IMR-90 (cell line): ENCODE measurements at regions not wholly inside any gene's neighbourhood (a gene's known extent, or its start where the extent isn't known, plus 50 kb on each side); places are given as distances from the start of the nearest gene placed in this dataset.

Experiments used
- ATAC-seq: fragments of 200-7000 bp; cut with Tn5 transposase; 2 replicates; pipeline ENCODE4 v1.9.1; 2020; ENCODE audit warnings: low read depth, mild to moderate bottlenecking, moderate library complexity
- BruUV-seq: library from RNA; stranded (reverse); fragments of 400-500 nt; replicated peaks from 2 replicates; lab custom pipeline; 2021; lab: Mats Ljungman, UMichigan
- CTCF ChIA-PET: fragments of 300-600 bp; formaldehyde crosslinking; extraction: SDS; loops from one replicate; lab custom pipeline; 2021; ENCODE audit warnings: antibody characterized with exemption; lab: Yijun Ruan, JAX
- POLR2A ChIA-PET: fragments of 300-600 bp; sonication (Branson Sonifier 250); formaldehyde crosslinking; loops from one replicate; lab custom pipeline; 2022; ENCODE audit warnings: antibody characterized with exemption; ENCODE audit not compliant: unreplicated experiment; lab: Charles Lee
- DNase-seq: peaks from one replicate; pipeline ENCODE4 v3.0.0; 2013
- H2AFZ ChIP-seq: replicated peaks from 2 replicates; pipeline ENCODE3; 2013; ENCODE audit warnings: low read length, mild to moderate bottlenecking; ENCODE audit not compliant: poor library complexity
- H2AK5ac ChIP-seq: 2 replicates; pipeline ENCODE4 v1.6.1; 2013; ENCODE audit warnings: low read depth, low read length, inconsistent platforms
- H2AK9ac ChIP-seq: replicated peaks from 2 replicates; pipeline ENCODE3; 2013; ENCODE audit warnings: mild to moderate bottlenecking, low read depth, low read length, moderate library complexity; ENCODE audit not compliant: poor library complexity
- H2BK120ac ChIP-seq: 2 replicates; pipeline ENCODE4 v1.6.1; 2013; ENCODE audit warnings: low read depth, low read length, inconsistent platforms
- H2BK15ac ChIP-seq: 3 replicates; pipeline ENCODE4 v1.6.1; 2013; ENCODE audit warnings: low read depth, low read length, inconsistent platforms
- H2BK20ac ChIP-seq: 2 replicates; pipeline ENCODE4 v1.6.1; 2013; ENCODE audit warnings: low read depth, mild to moderate bottlenecking, inconsistent platforms, low read length, moderate library complexity
- H2BK5ac ChIP-seq: 2 replicates; pipeline ENCODE4 v1.6.1; 2013; ENCODE audit warnings: mild to moderate bottlenecking, low read depth, low read length, inconsistent platforms; ENCODE audit not compliant: poor library complexity, severe bottlenecking
- H3K14ac ChIP-seq: replicated peaks from 2 replicates; pipeline ENCODE4 v1.6.1; 2013; ENCODE audit warnings: low read depth, low read length, inconsistent platforms
- H3K18ac ChIP-seq: 2 replicates; pipeline ENCODE4 v1.6.1; 2013; ENCODE audit warnings: low read depth, low read length, control low read depth
- H3K23ac ChIP-seq: 2 replicates; pipeline ENCODE4 v1.6.1; 2013; ENCODE audit warnings: low read depth, low read length, inconsistent platforms
- H3K27ac ChIP-seq: 2 replicates; pipeline ENCODE4 v1.5.1; 2013; ENCODE audit warnings: mild to moderate bottlenecking, control low read depth, low read length; ENCODE audit not compliant: insufficient read depth
- H3K27me3 ChIP-seq: 2 replicates; pipeline ENCODE4 v1.6.1; 2013; ENCODE audit warnings: low read length; ENCODE audit not compliant: control insufficient read depth, insufficient read depth
- H3K36me3 ChIP-seq: 2 replicates; pipeline ENCODE4 v1.6.1; 2013; ENCODE audit warnings: low read length, mixed read lengths; ENCODE audit not compliant: control insufficient read depth, insufficient read depth
- H3K4ac ChIP-seq: 2 replicates; pipeline ENCODE4 v1.6.1; 2013; ENCODE audit warnings: low read depth, low read length, inconsistent platforms
- H3K4me1 ChIP-seq: 2 replicates; pipeline ENCODE4 v1.6.1; 2013; ENCODE audit warnings: low read length, mixed read lengths; ENCODE audit not compliant: control insufficient read depth, insufficient read depth
- H3K4me2 ChIP-seq: 2 replicates; pipeline ENCODE4 v1.6.1; 2013; ENCODE audit warnings: low read depth, mild to moderate bottlenecking, control low read depth, low read length, moderate library complexity
- H3K4me3 ChIP-seq: 2 replicates; pipeline ENCODE4 v1.5.1; 2013; ENCODE audit warnings: low read depth, mild to moderate bottlenecking, control low read depth, low read length, moderate library complexity; ENCODE audit not compliant: insufficient read depth
- H3K56ac ChIP-seq: 2 replicates; pipeline ENCODE4 v1.6.1; 2013; ENCODE audit warnings: low read length, inconsistent platforms; ENCODE audit not compliant: insufficient read depth; ENCODE audit errors: extremely low read depth
- H3K79me1 ChIP-seq, 2 experiments: 2 replicates each; pipeline ENCODE4 v1.6.1; 2013; ENCODE audit warnings: low read length in 2 of 2, inconsistent platforms in 1 of 2, low read depth in 1 of 2
- H3K9ac ChIP-seq: 2 replicates; pipeline ENCODE4 v1.6.1; 2013; ENCODE audit warnings: low read depth, low read length, control low read depth
- H3K9me1 ChIP-seq: 2 replicates; pipeline ENCODE4 v1.6.1; 2013; ENCODE audit warnings: low read length, inconsistent platforms; ENCODE audit not compliant: insufficient read depth
- H3K9me3 ChIP-seq: 2 replicates; pipeline ENCODE4 v1.6.1; 2013; ENCODE audit warnings: low read length; ENCODE audit not compliant: control insufficient read depth, insufficient read depth
- H4K20me1 ChIP-seq: 2 replicates; pipeline ENCODE4 v1.6.1; 2013; ENCODE audit warnings: low read length, inconsistent platforms; ENCODE audit not compliant: insufficient read depth
- H4K5ac ChIP-seq: 2 replicates; pipeline ENCODE4 v1.6.1; 2013; ENCODE audit warnings: mild to moderate bottlenecking, low read depth, low read length, control low read depth
- H4K8ac ChIP-seq, 2 experiments: 2 replicates each; pipeline ENCODE4 v1.6.1; 2013; ENCODE audit warnings: low read depth in 2 of 2, low read length in 2 of 2, control low read depth in 1 of 2, inconsistent platforms in 1 of 2
- H4K91ac ChIP-seq: 2 replicates; pipeline ENCODE4 v1.6.1; 2013; ENCODE audit warnings: low read depth, low read length, inconsistent platforms; ENCODE audit not compliant: insufficient read depth
- BHLHE40 ChIP-seq: fragments of 150-350 bp; IDR thresholded peaks from 2 replicates; pipeline ENCODE4 v1.6.1; 2016; ENCODE audit warnings: mild to moderate bottlenecking, low read depth, low read length
- ELK1 ChIP-seq: fragments of 150-350 bp; IDR thresholded peaks from 2 replicates; pipeline ENCODE4 v1.6.1; 2016; ENCODE audit warnings: low read depth, mild to moderate bottlenecking, low read length, moderate library complexity, borderline replicate concordance
- FOS ChIP-seq: fragments of 150-350 bp; IDR thresholded peaks from 2 replicates; pipeline ENCODE4 v1.6.1; 2016; ENCODE audit warnings: low read depth, low read length
- MXI1 ChIP-seq: IDR thresholded peaks from 2 replicates; pipeline ENCODE4 v1.6.1; 2012; ENCODE audit warnings: low read depth, mild to moderate bottlenecking, low read length, moderate library complexity, borderline replicate concordance
- NFE2L2 ChIP-seq: fragments of 150-350 bp; IDR thresholded peaks from 2 replicates; pipeline ENCODE4 v1.6.1; 2016; ENCODE audit warnings: low read depth, mild to moderate bottlenecking, low read length
- POLR2A ChIP-seq: IDR thresholded peaks from 2 replicates; pipeline ENCODE4 v1.6.1; 2012; ENCODE audit warnings: mild to moderate bottlenecking, low read depth, low read length
- RAD21 ChIP-seq: IDR thresholded peaks from 2 replicates; pipeline ENCODE4 v1.6.1; 2012; ENCODE audit warnings: low read length, improper control_type of control experiment
- RFX5 ChIP-seq: IDR thresholded peaks from 2 replicates; pipeline ENCODE4 v1.8.0; 2012; ENCODE audit warnings: low read depth, mild to moderate bottlenecking, low read length, moderate library complexity
- dilution Hi-C: fragments of 300-500 bp; cut with HindIII; formaldehyde crosslinking; loops from one replicate; pipeline ENCODE4 v1.14.3; 2018; ENCODE audit warnings: low sequenced_read_pairs; ENCODE audit not compliant: unreplicated experiment
- in situ Hi-C: fragments of 300-500 bp; cut with MboI; formaldehyde crosslinking; loops from 3 replicates; pipeline ENCODE4 v1.14.3; 2019; ENCODE audit warnings: low sequenced_read_pairs, inconsistent platforms, mixed read lengths
- intact Hi-C: fragments of 100-400 bp; cut with micrococcal nuclease; formaldehyde crosslinking; loops from 2 replicates; pipeline ENCODE4 v1.10.0; 2022
- TF ChIP-seq, protein P1 (sequence below): conservative IDR thresholded peaks from 2 replicates; pipeline ENCODE4 v1.5.1; 2012; ENCODE audit warnings: mild to moderate bottlenecking, low read depth, low read length, improper control_type of control experiment

DNA sequence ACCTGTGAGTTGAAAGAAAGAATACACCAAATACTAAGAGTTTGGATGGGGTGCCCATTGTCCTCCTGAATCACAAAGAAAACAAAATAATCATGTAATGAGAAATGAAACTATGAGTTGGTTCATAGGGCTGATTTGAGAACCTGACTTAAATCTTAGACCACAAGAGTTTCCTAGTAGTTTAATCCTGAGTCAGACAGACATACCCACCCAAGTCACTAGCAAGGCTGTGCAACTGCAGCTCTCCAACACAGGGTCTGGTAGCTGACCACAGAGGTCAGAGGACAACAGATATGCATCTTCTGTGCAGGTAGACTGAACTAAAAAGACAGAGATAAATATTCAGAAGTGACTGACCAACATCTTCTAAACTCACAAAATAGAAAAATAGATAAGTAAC lies 296.3 kb upstream of the TMCO5A start:
- dilution Hi-C loops = no loop called here
- CTCF ChIA-PET = interaction anchor here (1.0 kb wide), 1 partner anchor 190 kb away, joined by 3 read pairs; no protein-coding TSS in a partner anchor
- TF ChIP-seq FOS (no peak), ELK1 (no peak), RAD21 (no peak), RFX5 (no peak), NFE2L2 (no peak), BHLHE40 (no peak), MXI1 (no peak), POLR2A (no peak)
- TF ChIP-seq, protein P1, sequence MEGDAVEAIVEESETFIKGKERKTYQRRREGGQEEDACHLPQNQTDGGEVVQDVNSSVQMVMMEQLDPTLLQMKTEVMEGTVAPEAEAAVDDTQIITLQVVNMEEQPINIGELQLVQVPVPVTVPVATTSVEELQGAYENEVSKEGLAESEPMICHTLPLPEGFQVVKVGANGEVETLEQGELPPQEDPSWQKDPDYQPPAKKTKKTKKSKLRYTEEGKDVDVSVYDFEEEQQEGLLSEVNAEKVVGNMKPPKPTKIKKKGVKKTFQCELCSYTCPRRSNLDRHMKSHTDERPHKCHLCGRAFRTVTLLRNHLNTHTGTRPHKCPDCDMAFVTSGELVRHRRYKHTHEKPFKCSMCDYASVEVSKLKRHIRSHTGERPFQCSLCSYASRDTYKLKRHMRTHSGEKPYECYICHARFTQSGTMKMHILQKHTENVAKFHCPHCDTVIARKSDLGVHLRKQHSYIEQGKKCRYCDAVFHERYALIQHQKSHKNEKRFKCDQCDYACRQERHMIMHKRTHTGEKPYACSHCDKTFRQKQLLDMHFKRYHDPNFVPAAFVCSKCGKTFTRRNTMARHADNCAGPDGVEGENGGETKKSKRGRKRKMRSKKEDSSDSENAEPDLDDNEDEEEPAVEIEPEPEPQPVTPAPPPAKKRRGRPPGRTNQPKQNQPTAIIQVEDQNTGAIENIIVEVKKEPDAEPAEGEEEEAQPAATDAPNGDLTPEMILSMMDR = no peak

More for the DNA sequence above, 296.3 kb upstream of the TMCO5A start:
- no peak overlapping the region for H3K9ac ChIP-seq
- H3K27me3 ChIP-seq = no peaks in the 10 kb centered on the region
- no peak for DNase-seq
- no peak overlapping the region for H3K4me3 ChIP-seq
- no peaks in the 10 kb centered on the region for H3K4me1 ChIP-seq
- no peak overlapping the region for H3K4ac ChIP-seq
- no peak overlapping the region for H4K5ac ChIP-seq
- H4K91ac ChIP-seq = no peak overlapping the region
- intact Hi-C loops = no loop called here
- no peak overlapping the region for H3K4me2 ChIP-seq
- no peak overlapping the region for H2AK5ac ChIP-seq
- no peaks in the 10 kb centered on the region for H3K79me1 ChIP-seq
- POLR2A ChIA-PET = interaction anchor here (0.6 kb wide), 1 partner anchor 9 kb away, joined by 3 read pairs; no protein-coding TSS in a partner anchor
- no peak overlapping the region for H2AK9ac ChIP-seq
- ATAC-seq = no peak
- no peak overlapping the region for H3K23ac ChIP-seq
- H3K56ac ChIP-seq = no peak overlapping the region
- H2AFZ ChIP-seq = no peak overlapping the region
- H3K14ac ChIP-seq = no peak overlapping the region
- no peak overlapping the region for H4K8ac ChIP-seq
- in situ Hi-C loops = no loop called here
- no peaks in the 10 kb centered on the region for H3K9me1 ChIP-seq
- no peaks in the 10 kb centered on the region for H4K20me1 ChIP-seq
- H3K18ac ChIP-seq = no peak overlapping the region
- no peaks in the 10 kb centered on the region for H3K36me3 ChIP-seq
- no peak overlapping the region for H2BK120ac ChIP-seq
- H2BK15ac ChIP-seq = no peak overlapping the region
- no TSS peak for BruUV-seq
- no peaks in the 10 kb centered on the region for H3K9me3 ChIP-seq
- no peak overlapping the region for H3K27ac ChIP-seq
- no peak overlapping the region for H2BK5ac ChIP-seq
- no peak overlapping the region for H2BK20ac ChIP-seq
